Small intestine (tissue), 7 donors: ENCODE measurements at regions not wholly inside any gene's neighbourhood (a gene's known extent, or its start where the extent isn't known, plus 50 kb on each side); places are given as distances from the start of the nearest gene placed in this dataset.

Experiments used
- DNase-seq, 2 donors: peaks; one replicate each; pipeline versions ENCODE4 v3.0.0 to v3.0.0-alpha.2; 2013
- FAIRE-seq: peaks from 2 replicates; lab custom pipeline; 2012; peaks lifted over from hg19 to GRCh38; lab: Jason Lieb, UNC
- H3K27ac ChIP-seq, 3 donors: one replicate each; pipeline ENCODE4 v1.5.1; 2013; ENCODE audit warnings: low read length in 2 of 3, mild to moderate bottlenecking in 2 of 3, control low read depth in 1 of 3, inconsistent platforms in 1 of 3, low read depth in 1 of 3, moderate library complexity in 1 of 3
- H3K27me3 ChIP-seq, 3 donors: one replicate each; pipeline ENCODE4 v1.6.1; 2013; ENCODE audit warnings: low read length in 3 of 3, inconsistent platforms in 1 of 3; ENCODE audit not compliant: control insufficient read depth in 3 of 3, insufficient read depth in 3 of 3
- H3K36me3 ChIP-seq, 3 donors: one replicate each; pipeline ENCODE4 v1.6.1; 2013; ENCODE audit warnings: low read length in 3 of 3, inconsistent platforms in 1 of 3, low read depth in 1 of 3, mild to moderate bottlenecking in 1 of 3, moderate library complexity in 1 of 3; ENCODE audit not compliant: control insufficient read depth in 3 of 3, insufficient read depth in 2 of 3
- H3K4me1 ChIP-seq, 3 donors: one replicate each; pipeline ENCODE4 v1.6.1; 2013; ENCODE audit warnings: low read length in 2 of 3, inconsistent platforms in 1 of 3, low read depth in 1 of 3, mild to moderate bottlenecking in 1 of 3, moderate library complexity in 1 of 3; ENCODE audit not compliant: control insufficient read depth in 3 of 3, insufficient read depth in 2 of 3
- H3K4me3 ChIP-seq, 3 donors: one replicate each; pipeline ENCODE4 v1.5.1; 2013; ENCODE audit warnings: low read length in 3 of 3, control low read depth in 1 of 3, inconsistent platforms in 1 of 3, low read depth in 1 of 3, mild to moderate bottlenecking in 1 of 3, moderate library complexity in 1 of 3
- H3K9me3 ChIP-seq, 2 donors: one replicate each; pipeline ENCODE4 v1.6.1; 2013; ENCODE audit warnings: low read depth in 1 of 2, low read length in 1 of 2; ENCODE audit not compliant: control insufficient read depth in 2 of 2, insufficient read depth in 1 of 2
- WGBS, 3 donors: extraction: QIAGEN DNeasy Blood & Tissue Kit; methylation state at CpG; one replicate each; pipeline ENCODE4 v1.1.7; 2013; 5-methylcytosine and 5-hydroxymethylcytosine counted together
- donor health status: healthy with polysubstance abuse.
- donor health status: control.
- donor health status: control.
- donor health status: Bipolar disorder and iron deficiency.
- donor health status: healthy.

DNA sequence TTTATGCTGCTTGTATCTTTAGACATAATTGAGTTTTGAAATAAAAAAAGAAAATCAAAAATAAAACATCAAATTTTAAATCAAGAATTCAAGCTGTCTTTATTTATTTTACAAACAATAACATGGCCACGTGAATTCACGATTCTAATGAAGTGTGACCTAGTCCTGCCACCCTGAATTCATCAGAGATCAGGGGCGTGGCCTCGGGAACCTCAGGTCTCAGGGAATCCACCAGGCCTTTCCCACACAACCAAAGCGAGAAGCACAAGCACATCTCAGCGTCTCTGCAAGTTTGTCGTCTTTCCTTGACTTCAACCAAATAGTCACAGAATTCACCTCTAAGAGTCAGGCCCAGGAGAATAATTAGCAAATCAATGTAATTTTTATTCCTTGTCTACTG lies 107.9 kb downstream of the DACT2 start:
- Histone ChIP-seq H3K4me3 (no peak overlapping the region), H3K27me3 (no peaks in the 10 kb centered on the region), H3K36me3 (no peaks in the 10 kb centered on the region), H3K9me3 (no peaks in the 10 kb centered on the region), H3K4me1 (no peaks in the 10 kb centered on the region), H3K27ac (no peak overlapping the region)
- 78 to 86% (median 84%) methylated on average over 7 of the region's 7 CpGs for WGBS, 3 donors
- DNase-seq: no peak
- FAIRE-seq: no peak

DNA sequence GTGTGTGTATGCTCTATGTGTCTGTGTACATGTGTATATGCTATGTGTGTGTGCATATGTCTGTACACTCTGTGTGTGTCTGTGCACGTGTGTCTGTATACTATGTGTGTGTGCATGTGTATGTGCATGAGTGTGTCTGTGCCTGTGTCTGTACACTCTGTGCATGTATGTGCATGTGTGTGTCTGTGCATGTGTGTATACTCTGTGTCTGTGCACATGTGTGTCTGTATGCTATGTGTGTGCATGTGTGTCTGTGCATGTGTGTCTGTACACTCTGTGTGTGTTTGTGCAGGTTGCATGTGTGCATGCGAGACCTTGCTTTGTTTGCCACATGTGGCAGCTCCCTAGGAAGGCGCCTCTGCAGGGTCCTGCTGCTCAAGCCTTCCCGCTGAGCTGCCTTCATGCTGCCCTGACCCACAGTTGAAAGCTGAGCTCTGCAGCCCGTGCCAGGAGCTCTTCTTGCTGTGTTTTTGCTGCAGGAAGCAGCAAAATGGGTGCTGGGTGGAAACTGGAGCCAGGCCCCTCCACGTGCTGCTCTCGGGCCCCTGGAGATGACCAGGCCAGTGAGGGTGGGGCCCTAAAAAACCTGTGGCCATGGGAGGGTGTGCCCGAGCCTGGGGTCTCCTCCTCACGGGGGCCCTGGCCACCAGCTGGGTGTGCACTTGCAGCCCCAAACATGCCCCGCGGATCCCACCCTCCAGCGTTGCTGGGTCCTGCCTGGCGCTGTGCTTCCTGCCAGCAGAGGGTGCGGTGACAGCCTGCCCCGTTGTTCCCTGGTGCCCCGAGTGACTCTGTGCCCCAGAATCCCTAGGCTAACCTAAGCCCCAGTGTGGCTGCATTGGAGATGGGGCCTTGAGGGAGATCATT lies 109.1 kb downstream of the DACT2 start:
- no peak overlapping the region for H3K4me3 ChIP-seq
- no peaks in the 10 kb centered on the region for H3K9me3 ChIP-seq
- H3K36me3 ChIP-seq: no peaks in the 10 kb centered on the region
- 81 to 88% (median 84%) methylated on average over 16 of the region's 16 CpGs for WGBS, 3 donors
- H3K27ac ChIP-seq: no peak overlapping the region
- H3K27me3 ChIP-seq: no peaks in the 10 kb centered on the region
- FAIRE-seq: no peak
- no peaks in the 10 kb centered on the region for H3K4me1 ChIP-seq
- DNase-seq: no peak

DNA sequence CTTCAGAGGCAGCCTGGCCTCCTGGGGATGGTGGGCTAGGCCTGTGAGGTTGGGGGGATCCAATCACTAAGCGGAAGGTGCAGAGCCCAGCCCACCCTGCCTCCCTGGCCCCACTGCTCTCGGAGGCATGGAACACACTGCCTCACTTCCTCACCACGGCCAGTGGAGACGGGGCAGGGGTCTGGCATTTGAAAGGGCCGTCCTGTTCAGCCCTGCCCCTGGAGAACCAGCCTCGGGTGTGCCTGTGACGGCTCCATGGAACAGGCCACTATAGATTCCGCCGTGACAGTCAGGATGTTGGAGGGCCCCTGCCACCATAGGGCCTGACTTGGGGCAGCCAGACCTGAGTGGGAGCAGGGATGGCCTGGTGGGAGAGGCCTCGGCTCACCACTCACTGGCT lies 110.2 kb downstream of the DACT2 start:
- 75 to 88% (median 84%) methylated on average over 10 of the region's 10 CpGs for WGBS, 3 donors
- H3K27me3 ChIP-seq: no peaks in the 10 kb centered on the region
- no peaks in the 10 kb centered on the region for H3K4me1 ChIP-seq
- H3K36me3 ChIP-seq: no peaks in the 10 kb centered on the region
- no peak overlapping the region for H3K27ac ChIP-seq
- no peak overlapping the region for H3K4me3 ChIP-seq
- no peak for DNase-seq
- no peaks in the 10 kb centered on the region for H3K9me3 ChIP-seq
- FAIRE-seq: no peak

DNA sequence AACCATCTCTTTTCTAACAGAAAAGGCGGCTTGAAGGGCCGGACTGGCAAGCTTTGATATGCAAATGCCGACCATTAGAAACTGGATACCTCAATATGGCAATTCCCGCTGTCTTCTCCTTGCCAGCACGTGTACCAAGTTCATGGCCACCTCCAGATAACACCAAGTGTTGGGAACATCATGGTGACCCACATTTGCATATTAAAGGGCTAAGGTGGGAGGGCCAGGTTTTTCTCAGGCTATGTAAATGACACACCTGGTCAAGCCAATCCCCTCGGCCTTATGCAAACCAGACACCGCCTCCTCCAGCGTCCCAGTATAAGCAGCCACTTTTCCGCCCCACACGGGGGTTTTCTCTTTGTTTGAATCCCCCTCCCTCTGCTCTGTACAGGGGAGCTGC lies 110.7 kb downstream of the DACT2 start:
- no peaks in the 10 kb centered on the region for H3K4me1 ChIP-seq
- H3K4me3 ChIP-seq: no peak overlapping the region
- no peak for DNase-seq
- H3K27ac ChIP-seq: no peak overlapping the region
- WGBS, 3 donors: 75 to 84% (median 80%) methylated on average over 10 of the region's 10 CpGs
- H3K27me3 ChIP-seq: no peaks in the 10 kb centered on the region
- no peaks in the 10 kb centered on the region for H3K9me3 ChIP-seq
- no peak for FAIRE-seq
- H3K36me3 ChIP-seq: no peaks in the 10 kb centered on the region

DNA sequence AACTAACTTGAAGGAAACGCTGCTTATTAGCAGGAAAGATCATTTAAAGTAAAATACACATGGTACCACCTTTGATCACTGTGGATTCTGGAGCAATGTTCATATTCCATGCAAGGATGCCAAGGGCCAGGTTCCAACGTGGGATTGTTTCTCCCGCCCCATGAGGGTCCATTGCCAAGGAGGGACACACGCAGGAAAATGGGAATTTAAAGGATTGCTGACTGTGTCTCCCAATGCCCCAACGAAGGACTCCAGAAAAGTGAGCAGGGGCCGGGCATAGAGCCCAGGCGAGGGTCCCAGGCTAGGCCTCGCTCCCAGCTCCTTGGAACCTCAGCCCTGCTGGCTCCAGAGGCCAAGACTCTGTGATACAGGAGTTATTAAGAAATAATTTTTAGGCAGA lies 111.2 kb downstream of the DACT2 start:
- Histone ChIP-seq H3K27me3 (no peaks in the 10 kb centered on the region), H3K27ac (no peak overlapping the region), H3K4me1 (no peaks in the 10 kb centered on the region), H3K36me3 (no peaks in the 10 kb centered on the region), H3K9me3 (no peaks in the 10 kb centered on the region), H3K4me3 (no peak overlapping the region)
- WGBS, 3 donors: 80 to 88% (median 85%) methylated on average over 8 of the region's 8 CpGs
- DNase-seq (no peak), FAIRE-seq (no peak)

DNA sequence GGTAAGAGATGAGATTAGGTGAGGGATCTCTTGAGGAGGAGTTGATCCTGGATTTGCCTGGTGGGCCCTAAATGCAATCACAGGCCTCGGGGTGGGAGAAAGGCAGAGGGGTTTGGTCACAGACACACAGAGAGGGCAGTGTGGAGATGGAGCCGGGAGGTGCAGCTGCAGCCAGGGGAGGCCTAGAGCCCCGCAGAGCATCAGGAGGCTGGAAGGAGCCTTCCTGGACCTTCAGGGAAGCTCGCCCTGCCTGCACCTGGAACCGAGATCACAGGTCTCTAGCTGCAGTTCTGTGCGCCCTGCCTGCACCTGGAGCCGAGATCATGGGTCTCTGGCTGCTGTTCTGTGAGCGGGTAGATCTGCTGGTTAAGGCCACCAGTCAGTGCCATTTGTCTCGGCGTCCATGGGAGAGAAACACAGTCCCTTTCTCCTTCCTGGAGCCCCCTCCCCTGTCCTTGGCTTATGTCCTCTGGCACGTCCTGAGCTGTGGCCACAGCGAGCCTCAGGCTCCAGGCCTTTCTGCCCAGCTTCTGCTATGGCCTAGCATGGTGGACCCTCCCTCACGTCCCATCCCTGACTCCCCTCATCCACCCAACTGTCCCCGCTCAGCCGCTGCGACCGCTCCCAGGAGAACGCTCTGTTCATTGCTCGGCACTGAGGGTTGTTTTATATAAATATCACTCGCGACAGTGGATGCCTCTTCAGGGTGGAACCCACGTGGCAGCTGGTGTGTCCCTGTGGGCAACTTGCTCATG lies 112.0 kb downstream of the DACT2 start:
- Histone ChIP-seq H3K27me3 (no peaks in the 10 kb centered on the region), H3K4me1 (no peaks in the 10 kb centered on the region), H3K9me3 (no peaks in the 10 kb centered on the region), H3K27ac (no peak overlapping the region), H3K4me3 (no peak overlapping the region), H3K36me3 (no peaks in the 10 kb centered on the region)
- DNase-seq (no peak), FAIRE-seq (no peak)
- WGBS, 3 donors: 79 to 90% (median 87%) methylated on average over 22 of the region's 22 CpGs

DNA sequence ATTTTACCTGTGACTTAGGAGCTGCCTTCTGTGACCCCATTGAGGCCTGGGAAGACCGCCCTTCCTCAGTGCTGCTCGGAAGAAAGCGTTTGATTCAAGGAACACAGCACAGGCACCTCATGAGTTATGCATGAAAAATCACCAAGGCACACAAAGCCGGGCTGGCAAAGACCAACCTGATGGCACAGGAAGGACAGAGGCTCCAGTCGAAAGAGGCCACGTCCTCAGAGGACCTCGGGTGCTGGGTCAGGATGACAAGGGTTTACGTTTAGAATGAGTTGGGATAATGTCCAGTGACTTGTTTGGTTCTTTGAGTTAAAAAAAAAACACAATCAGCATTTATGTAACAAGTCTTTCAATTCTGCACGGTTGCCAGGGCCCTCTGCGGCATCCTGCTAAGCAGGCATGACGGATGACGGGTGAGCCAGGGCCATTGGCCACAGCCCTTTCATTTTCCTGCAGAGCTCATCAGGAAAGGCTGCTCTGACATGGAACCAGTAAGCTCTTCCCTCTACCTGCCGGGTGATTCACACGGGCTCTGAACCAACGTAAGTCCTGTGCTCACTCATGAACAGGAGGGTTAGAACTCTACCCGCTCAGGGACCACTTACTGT lies 112.8 kb downstream of the DACT2 start:
- H3K9me3 ChIP-seq: no peaks in the 10 kb centered on the region
- FAIRE-seq: no peak
- no peak overlapping the region for H3K4me3 ChIP-seq
- no peaks in the 10 kb centered on the region for H3K27me3 ChIP-seq
- 84 to 91% (median 89%) methylated on average over 16 of the region's 16 CpGs for WGBS, 3 donors
- no peak for DNase-seq
- no peak overlapping the region for H3K27ac ChIP-seq
- H3K36me3 ChIP-seq: no peaks in the 10 kb centered on the region
- no peaks in the 10 kb centered on the region for H3K4me1 ChIP-seq

DNA sequence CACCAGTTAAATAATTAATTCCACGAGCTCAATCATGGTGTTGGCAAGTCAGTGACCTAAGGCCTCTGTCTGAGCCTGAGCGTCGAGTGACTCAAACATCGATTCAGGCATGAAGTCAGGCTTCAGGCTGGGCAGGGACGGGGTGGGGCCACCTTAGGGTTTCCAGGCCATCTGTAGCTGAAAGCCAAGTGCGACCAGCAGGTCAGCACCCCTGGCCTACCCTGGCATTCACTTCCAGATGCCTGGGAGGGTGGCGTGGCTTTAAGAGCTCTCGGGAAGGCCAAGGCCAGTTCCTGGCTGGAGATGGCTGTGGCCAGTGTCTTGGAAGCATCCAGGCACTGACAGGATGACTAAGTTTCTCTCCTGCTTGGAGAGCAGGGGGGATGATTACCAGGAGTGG lies 113.4 kb downstream of the DACT2 start:
- no peak for FAIRE-seq

More for the DNA sequence above, 113.4 kb downstream of the DACT2 start:
- 77 to 88% (median 81%) methylated on average over 8 of the region's 8 CpGs for WGBS, 3 donors
- Histone ChIP-seq H3K4me1 (peaks cover 0 to 4% (median 0%) of the 10 kb centered on the region in 3 donors), H3K27me3 (no peaks in the 10 kb centered on the region), H3K36me3 (no peaks in the 10 kb centered on the region), H3K9me3 (no peaks in the 10 kb centered on the region), H3K27ac (no peak overlapping the region), H3K4me3 (no peak overlapping the region)
- no peak for DNase-seq
